Neural progenitor cell (in vitro differentiated cells): ENCODE measurements at regions not wholly inside any gene's neighbourhood (a gene's known extent, or its start where the extent isn't known, plus 50 kb on each side); places are given as distances from the start of the nearest gene placed in this dataset.

Source experiments
- DNase-seq: peaks from one replicate; pipeline ENCODE4 v3.0.0-alpha.2; 2016; ENCODE audit warnings: low spot score
- H2AFZ ChIP-seq: fragments of 200-600 bp; sonication (generic); replicated peaks from 2 replicates; pipeline ENCODE4 v1.6.1; 2016; ENCODE audit warnings: antibody characterized with exemption
- H3F3A ChIP-seq: fragments of 200-600 bp; sonication (generic); 2 replicates; pipeline ENCODE4 v1.6.1; 2016; ENCODE audit warnings: antibody characterized with exemption, low read depth
- H3K27ac ChIP-seq: fragments of 200-600 bp; sonication (generic); 2 replicates; pipeline ENCODE4 v1.5.1; 2016; ENCODE audit warnings: mild to moderate bottlenecking
- H3K27me3 ChIP-seq: fragments of 200-600 bp; sonication (generic); 2 replicates; pipeline ENCODE4 v1.6.1; 2016; ENCODE audit warnings: mild to moderate bottlenecking, moderate library complexity
- H3K36me3 ChIP-seq: fragments of 200-600 bp; sonication (generic); 2 replicates; pipeline ENCODE4 v1.5.1; 2016
- H3K4me1 ChIP-seq: fragments of 200-600 bp; sonication (generic); 2 replicates; pipeline ENCODE4 v1.6.1; 2016; ENCODE audit warnings: mixed run types
- H3K4me2 ChIP-seq: fragments of 200-600 bp; sonication (generic); 2 replicates; pipeline ENCODE4 v1.6.1; 2016
- H3K4me3 ChIP-seq: fragments of 200-600 bp; sonication (generic); 2 replicates; pipeline ENCODE4 v1.5.1; 2016
- H3K79me2 ChIP-seq: fragments of 200-600 bp; sonication (generic); 2 replicates; pipeline ENCODE4 v1.6.1; 2016; ENCODE audit warnings: low read depth
- H3K9ac ChIP-seq: fragments of 200-600 bp; sonication (generic); 2 replicates; pipeline ENCODE4 v1.6.1; 2016
- H3K9me3 ChIP-seq: fragments of 200-600 bp; sonication (generic); 2 replicates; pipeline ENCODE4 v1.5.1; 2016; ENCODE audit warnings: low read depth
- H4K20me1 ChIP-seq: fragments of 200-600 bp; sonication (generic); 2 replicates; pipeline ENCODE4 v1.6.1; 2016; ENCODE audit warnings: low read depth
- H3K27ac Mint-ChIP-seq: 3 replicates; pipeline ENCODE4 v1.8.0; 2021; ENCODE audit warnings: mixed read lengths
- H3K27me3 Mint-ChIP-seq: 2 replicates; pipeline ENCODE4 v1.8.0; 2022; ENCODE audit warnings: low read depth, mild to moderate bottlenecking, inconsistent platforms, moderate library complexity, mixed read lengths; ENCODE audit not compliant: insufficient read depth
- H3K36me3 Mint-ChIP-seq: 3 replicates; pipeline ENCODE4 v1.8.0; 2021; ENCODE audit warnings: mixed read lengths
- H3K4me1 Mint-ChIP-seq: 3 replicates; pipeline ENCODE4 v1.8.0; 2021; ENCODE audit warnings: mixed read lengths
- H3K4me3 Mint-ChIP-seq: 3 replicates; pipeline ENCODE4 v1.8.0; 2021; ENCODE audit warnings: mild to moderate bottlenecking, moderate library complexity, mixed read lengths
- H3K9me3 Mint-ChIP-seq: 3 replicates; pipeline ENCODE4 v1.8.0; 2020; ENCODE audit warnings: mixed read lengths
- CTCF ChIP-seq: fragments of 200-600 bp; sonication (generic); IDR thresholded peaks from 2 replicates; pipeline ENCODE4 v1.5.1; 2017; ENCODE audit warnings: antibody characterized with exemption, mild to moderate bottlenecking
- EZH2 ChIP-seq: fragments of 200-600 bp; sonication (generic); IDR thresholded peaks from 2 replicates; pipeline ENCODE4 v1.6.1; 2017; ENCODE audit warnings: antibody characterized with exemption, mild to moderate bottlenecking, moderate library complexity
- EZH2phosphoT487 ChIP-seq: fragments of 200-600 bp; sonication (generic); IDR thresholded peaks from 2 replicates; pipeline ENCODE4 v1.6.1; 2017; ENCODE audit warnings: antibody characterized with exemption

GRCh38 chr1:219039682-219040154, 134.0 kb upstream of the LYPLAL1 start:
- Histone ChIP-seq H3F3A (no peaks in the 10 kb centered on the region), H3K27ac (no peak overlapping the region), H3K36me3 (no peaks in the 10 kb centered on the region), H2AFZ (no peak overlapping the region), H3K9ac (no peak overlapping the region), H4K20me1 (no peaks in the 10 kb centered on the region), H3K9me3 (no peaks in the 10 kb centered on the region), H3K4me3 (no peak overlapping the region), H3K4me1 (peaks cover 9% of the 10 kb centered on the region), H3K79me2 (no peaks in the 10 kb centered on the region), H3K4me2 (no peak overlapping the region), H3K27me3 (no peaks in the 10 kb centered on the region)
- no peaks in the 10 kb centered on the region for H3K4me1 Mint-ChIP-seq
- no peak for DNase-seq
- no peaks in the 10 kb centered on the region for H3K36me3 Mint-ChIP-seq
- H3K27me3 Mint-ChIP-seq, result no peaks in the 10 kb centered on the region
- H3K4me3 Mint-ChIP-seq, result no peak overlapping the region
- TF ChIP-seq EZH2phosphoT487 (no peak), EZH2 (no peak), CTCF (no peak)
- peaks cover 6% of the 10 kb centered on the region for H3K9me3 Mint-ChIP-seq
- no peak overlapping the region for H3K27ac Mint-ChIP-seq

GRCh38 chr1:219040291-219040690, 133.4 kb upstream of the LYPLAL1 start:
- no peak overlapping the region for H3K9ac ChIP-seq
- no peak overlapping the region for H3K27ac Mint-ChIP-seq
- H4K20me1 ChIP-seq, result no peaks in the 10 kb centered on the region
- no peaks in the 10 kb centered on the region for H3K79me2 ChIP-seq
- no peaks in the 10 kb centered on the region for H3K4me1 Mint-ChIP-seq
- peaks cover 6% of the 10 kb centered on the region for H3K9me3 Mint-ChIP-seq
- H3K9me3 ChIP-seq, result no peaks in the 10 kb centered on the region
- no peaks in the 10 kb centered on the region for H3F3A ChIP-seq
- no peak overlapping the region for H3K4me3 Mint-ChIP-seq
- no peaks in the 10 kb centered on the region for H3K36me3 Mint-ChIP-seq
- no peak overlapping the region for H3K4me3 ChIP-seq
- H3K27me3 Mint-ChIP-seq, result no peaks in the 10 kb centered on the region
- TF ChIP-seq EZH2phosphoT487, result no peak
- TF ChIP-seq EZH2, result no peak
- no peak for TF ChIP-seq CTCF
- no peaks in the 10 kb centered on the region for H3K27me3 ChIP-seq
- no peak overlapping the region for H2AFZ ChIP-seq
- peaks cover 9% of the 10 kb centered on the region for H3K4me1 ChIP-seq
- no peak overlapping the region for H3K4me2 ChIP-seq
- no peak for DNase-seq
- no peak overlapping the region for H3K27ac ChIP-seq
- H3K36me3 ChIP-seq, result no peaks in the 10 kb centered on the region

- H3K9ac ChIP-seq, result no peak overlapping the region
- no peak for DNase-seq
- H3K27me3 ChIP-seq, result no peaks in the 10 kb centered on the region
- no peaks in the 10 kb centered on the region for H3K9me3 ChIP-seq
- H2AFZ ChIP-seq, result no peak overlapping the region
- Mint-ChIP-seq H3K4me1 (no peaks in the 10 kb centered on the region), H3K36me3 (no peaks in the 10 kb centered on the region), H3K27me3 (no peaks in the 10 kb centered on the region), H3K4me3 (no peak overlapping the region), H3K27ac (no peak overlapping the region), H3K9me3 (peaks cover 6% of the 10 kb centered on the region)
- H3K79me2 ChIP-seq, result no peaks in the 10 kb centered on the region
- TF ChIP-seq EZH2, result no peak
- TF ChIP-seq CTCF, result no peak
- no peak for TF ChIP-seq EZH2phosphoT487
- H3K4me1 ChIP-seq, result peaks cover 9% of the 10 kb centered on the region
- H3K4me3 ChIP-seq, result no peak overlapping the region
- H4K20me1 ChIP-seq, result no peaks in the 10 kb centered on the region
- no peak overlapping the region for H3K4me2 ChIP-seq
- H3K27ac ChIP-seq, result no peak overlapping the region
- no peaks in the 10 kb centered on the region for H3K36me3 ChIP-seq
- H3F3A ChIP-seq, result no peaks in the 10 kb centered on the region
These were observed 132.5 kb upstream of the LYPLAL1 start for GRCh38 chr1:219041141-219041540.
